ENCODE measurements at regions not wholly inside any gene's neighbourhood (a gene's known extent, or its start where the extent isn't known, plus 50 kb on each side); places are given as distances from the start of the nearest gene placed in this dataset.
"Not testable (repeated sequence)": the region's sequence is repeated elsewhere in the genome, so short reads cannot be mapped to it uniquely, and the experiment has no call there.

DNA sequence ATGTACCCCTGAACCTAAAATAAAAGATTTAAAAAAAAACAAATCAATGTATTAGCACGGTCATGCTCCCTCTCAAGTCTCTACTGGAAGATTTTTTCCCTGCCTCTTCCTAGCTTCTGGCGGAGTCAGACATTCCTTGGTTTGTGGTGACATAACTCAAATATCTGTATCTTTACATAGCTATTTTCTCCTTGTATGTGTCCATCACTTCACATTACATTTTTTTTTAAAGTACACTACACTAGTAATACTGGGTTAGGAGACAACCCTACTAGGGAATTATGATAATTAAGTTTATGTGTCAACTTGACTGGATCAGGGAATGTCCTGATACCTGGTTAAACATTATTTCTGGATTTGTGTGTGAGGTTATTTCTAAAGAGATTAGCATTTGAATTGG lies 1197.9 kb downstream of the TECRL start:
- no peak overlapping the region for H3K4me3 ChIP-seq (ENCODE audit: low read depth in 1 of 3, low read length in 3 of 3)
- FAIRE-seq = no peak
- WGBS, 3 donors = 77 to 86% (median 79%) methylated on average over 2 of the region's 2 CpGs
- DNase-seq = no peak
- no peaks in the 10 kb centered on the region for H3K36me3 ChIP-seq (ENCODE audit: control insufficient read depth in 3 of 3, insufficient read depth in 2 of 3, low read depth in 1 of 3, low read length in 3 of 3)
- no peaks in the 10 kb centered on the region for H3K27me3 ChIP-seq (ENCODE audit: control insufficient read depth in 3 of 3, insufficient read depth in 3 of 3, low read length in 3 of 3)
- H3K9me3 ChIP-seq (ENCODE audit: control insufficient read depth in 2 of 2, insufficient read depth in 1 of 2, low read depth in 1 of 2, low read length in 1 of 2) = peaks cover 0 to 2% of the 10 kb centered on the region in 2 donors
- H3K27ac ChIP-seq (ENCODE audit: low read depth in 1 of 3, low read length in 2 of 3) = no peak overlapping the region
- no peaks in the 10 kb centered on the region for H3K4me1 ChIP-seq (ENCODE audit: control insufficient read depth in 3 of 3, insufficient read depth in 2 of 3, low read depth in 1 of 3, low read length in 2 of 3)

DNA sequence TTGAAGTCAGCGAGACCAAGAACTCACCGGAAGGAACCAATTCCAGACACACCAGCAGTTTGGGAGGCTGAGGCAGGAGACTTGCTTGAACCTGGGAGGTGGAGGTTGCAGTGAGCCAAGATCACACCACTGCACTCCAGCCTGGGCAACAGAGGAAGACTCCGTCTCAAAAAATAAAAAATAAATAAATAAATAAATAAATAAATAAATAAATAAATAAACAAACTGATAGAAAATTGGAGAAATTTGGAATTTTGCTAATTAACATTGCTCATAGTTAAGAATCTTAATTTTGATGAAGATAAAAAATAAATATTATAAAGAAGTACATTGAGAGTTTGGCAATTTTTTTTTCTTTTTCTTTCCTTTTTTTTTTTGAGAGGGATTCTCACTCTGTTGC lies 1216.2 kb downstream of the TECRL start:
- not testable (repeated sequence) for H3K27me3 ChIP-seq (ENCODE audit: control insufficient read depth in 3 of 3, insufficient read depth in 3 of 3, low read length in 3 of 3); FAIRE-seq; H3K4me1 ChIP-seq (ENCODE audit: control insufficient read depth in 3 of 3, insufficient read depth in 2 of 3, low read depth in 1 of 3, low read length in 2 of 3); H3K36me3 ChIP-seq (ENCODE audit: control insufficient read depth in 3 of 3, insufficient read depth in 2 of 3, low read depth in 1 of 3, low read length in 3 of 3); H3K27ac ChIP-seq (ENCODE audit: low read depth in 1 of 3, low read length in 2 of 3); H3K4me3 ChIP-seq (ENCODE audit: low read depth in 1 of 3, low read length in 3 of 3); DNase-seq
- 94 to 98% (median 96%) methylated on average over 3 of the region's 3 CpGs for WGBS, 3 donors
- H3K9me3 ChIP-seq (ENCODE audit: control insufficient read depth in 2 of 2, insufficient read depth in 1 of 2, low read depth in 1 of 2, low read length in 1 of 2) = peaks cover 0 to 17% of the 10 kb centered on the region in 2 donors

DNA sequence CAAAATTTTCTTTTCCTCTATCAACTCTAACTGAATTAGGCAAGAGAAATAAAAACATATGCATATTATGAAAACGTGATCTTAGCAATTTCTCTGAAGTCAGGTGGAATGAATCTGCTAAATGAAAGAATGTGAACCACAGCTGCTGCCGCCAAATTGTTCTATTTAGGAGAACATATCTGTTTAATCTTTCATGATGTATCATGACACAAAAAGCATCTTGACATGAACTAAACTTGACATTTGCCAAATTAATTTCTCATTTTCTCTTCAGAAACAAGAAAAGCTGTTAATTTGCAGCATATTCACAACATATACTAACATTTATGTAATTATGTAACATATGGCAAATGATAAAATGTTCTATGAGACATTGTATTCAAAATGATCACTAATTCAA lies 1237.9 kb downstream of the TECRL start:
- H3K27ac ChIP-seq (ENCODE audit: low read depth in 1 of 3, low read length in 2 of 3) = no peak overlapping the region
- no peak for DNase-seq
- FAIRE-seq = no peak
- no peaks in the 10 kb centered on the region for H3K36me3 ChIP-seq (ENCODE audit: control insufficient read depth in 3 of 3, insufficient read depth in 2 of 3, low read depth in 1 of 3, low read length in 3 of 3)
- peaks cover 0 to 12% of the 10 kb centered on the region in 2 donors for H3K9me3 ChIP-seq (ENCODE audit: control insufficient read depth in 2 of 2, insufficient read depth in 1 of 2, low read depth in 1 of 2, low read length in 1 of 2)
- WGBS, 3 donors = 62 to 67% (median 65%) methylated on average over 2 of the region's 2 CpGs
- H3K4me3 ChIP-seq (ENCODE audit: low read depth in 1 of 3, low read length in 3 of 3) = no peak overlapping the region
- H3K4me1 ChIP-seq (ENCODE audit: control insufficient read depth in 3 of 3, insufficient read depth in 2 of 3, low read depth in 1 of 3, low read length in 2 of 3) = no peaks in the 10 kb centered on the region
- H3K27me3 ChIP-seq (ENCODE audit: control insufficient read depth in 3 of 3, insufficient read depth in 3 of 3, low read length in 3 of 3) = no peaks in the 10 kb centered on the region

DNA sequence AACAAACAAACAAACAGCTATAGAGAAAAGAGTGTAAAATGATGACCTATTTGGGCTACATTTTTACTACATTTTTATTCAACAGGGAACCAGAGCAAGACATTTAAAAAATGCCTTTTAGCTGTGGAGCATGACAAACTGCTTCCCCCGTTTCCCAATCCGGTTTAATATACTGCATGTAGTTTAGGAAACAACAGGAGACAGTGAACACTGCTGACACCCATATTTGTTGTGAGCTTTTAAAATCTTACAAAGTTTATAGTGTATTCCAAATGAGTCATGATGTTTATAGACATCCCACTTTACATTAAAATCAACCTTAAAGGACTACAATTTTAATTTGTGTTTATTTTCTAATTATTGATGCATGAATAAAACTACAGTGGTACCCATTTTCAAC lies 1238.3 kb downstream of the TECRL start:
- FAIRE-seq = no peak
- Histone ChIP-seq H3K27ac (ENCODE audit: low read depth in 1 of 3, low read length in 2 of 3) (no peak overlapping the region), H3K9me3 (ENCODE audit: control insufficient read depth in 2 of 2, insufficient read depth in 1 of 2, low read depth in 1 of 2, low read length in 1 of 2) (peaks cover 0 to 12% of the 10 kb centered on the region in 2 donors), H3K27me3 (ENCODE audit: control insufficient read depth in 3 of 3, insufficient read depth in 3 of 3, low read length in 3 of 3) (no peaks in the 10 kb centered on the region), H3K4me1 (ENCODE audit: control insufficient read depth in 3 of 3, insufficient read depth in 2 of 3, low read depth in 1 of 3, low read length in 2 of 3) (no peaks in the 10 kb centered on the region), H3K36me3 (ENCODE audit: control insufficient read depth in 3 of 3, insufficient read depth in 2 of 3, low read depth in 1 of 3, low read length in 3 of 3) (no peaks in the 10 kb centered on the region), H3K4me3 (ENCODE audit: low read depth in 1 of 3, low read length in 3 of 3) (no peak overlapping the region)
- 80 to 89% (median 84%) methylated on average over 2 of the region's 2 CpGs for WGBS, 3 donors
- no peak for DNase-seq

DNA sequence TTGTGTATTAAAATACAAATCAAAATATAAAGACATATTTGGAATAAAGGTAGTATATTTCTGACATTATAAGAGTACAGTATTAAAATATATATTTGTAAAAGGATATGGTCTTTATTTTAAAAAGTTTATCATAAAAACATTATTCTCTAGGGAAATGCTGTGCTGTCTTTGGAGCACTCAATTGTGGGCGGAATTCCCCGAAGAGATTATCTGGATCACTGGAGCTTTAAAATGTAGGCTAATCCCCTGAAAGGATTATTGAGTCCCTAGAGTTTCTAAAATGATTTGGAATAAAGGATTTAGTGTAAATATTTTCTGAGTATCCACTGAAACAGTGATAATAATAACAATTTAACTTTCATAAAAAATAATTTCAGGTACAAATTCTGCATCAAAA lies 1239.4 kb downstream of the TECRL start:
- DNase-seq (no peak), FAIRE-seq (no peak)
- no peak overlapping the region for H3K4me3 ChIP-seq (ENCODE audit: low read depth in 1 of 3, low read length in 3 of 3)
- no peaks in the 10 kb centered on the region for H3K36me3 ChIP-seq (ENCODE audit: control insufficient read depth in 3 of 3, insufficient read depth in 2 of 3, low read depth in 1 of 3, low read length in 3 of 3)
- peaks cover 0 to 12% of the 10 kb centered on the region in 2 donors for H3K9me3 ChIP-seq (ENCODE audit: control insufficient read depth in 2 of 2, insufficient read depth in 1 of 2, low read depth in 1 of 2, low read length in 1 of 2)
- no peak overlapping the region for H3K27ac ChIP-seq (ENCODE audit: low read depth in 1 of 3, low read length in 2 of 3)
- 89 to 91% (median 91%) methylated on average over 2 of the region's 2 CpGs for WGBS, 3 donors
- H3K4me1 ChIP-seq (ENCODE audit: control insufficient read depth in 3 of 3, insufficient read depth in 2 of 3, low read depth in 1 of 3, low read length in 2 of 3) = no peaks in the 10 kb centered on the region
- H3K27me3 ChIP-seq (ENCODE audit: control insufficient read depth in 3 of 3, insufficient read depth in 3 of 3, low read length in 3 of 3) = no peaks in the 10 kb centered on the region

DNA sequence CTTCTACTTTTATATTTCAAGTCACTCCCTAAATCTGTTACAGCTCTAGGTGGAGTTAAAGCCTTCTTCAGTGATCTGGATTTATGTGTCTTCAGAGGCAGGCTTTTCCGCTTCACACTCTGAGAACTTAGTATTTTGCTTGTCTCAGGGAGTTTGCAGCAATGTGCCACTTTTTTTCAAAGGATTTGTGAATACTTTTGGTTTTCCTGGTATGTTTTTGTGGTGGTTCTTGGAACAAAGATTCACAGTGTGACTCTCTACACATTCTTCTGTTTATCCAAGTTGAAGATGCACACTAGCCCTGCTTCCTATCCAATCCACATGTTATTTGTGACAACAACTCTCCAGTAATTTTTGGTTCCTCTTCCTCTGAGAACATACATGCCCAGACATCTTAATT lies 1253.7 kb downstream of the TECRL start:
- Histone ChIP-seq H3K27me3 (ENCODE audit: control insufficient read depth in 3 of 3, insufficient read depth in 3 of 3, low read length in 3 of 3) (no peaks in the 10 kb centered on the region), H3K4me3 (ENCODE audit: low read depth in 1 of 3, low read length in 3 of 3) (no peak overlapping the region), H3K4me1 (ENCODE audit: control insufficient read depth in 3 of 3, insufficient read depth in 2 of 3, low read depth in 1 of 3, low read length in 2 of 3) (no peaks in the 10 kb centered on the region), H3K27ac (ENCODE audit: low read depth in 1 of 3, low read length in 2 of 3) (no peak overlapping the region), H3K36me3 (ENCODE audit: control insufficient read depth in 3 of 3, insufficient read depth in 2 of 3, low read depth in 1 of 3, low read length in 3 of 3) (no peaks in the 10 kb centered on the region), H3K9me3 (ENCODE audit: control insufficient read depth in 2 of 2, insufficient read depth in 1 of 2, low read depth in 1 of 2, low read length in 1 of 2) (peaks cover 0 to 27% of the 10 kb centered on the region in 2 donors)
- no peak for DNase-seq
- 86 to 91% (median 89%) methylated on average over 1 of the region's 1 CpG for WGBS, 3 donors
- no peak for FAIRE-seq

DNA sequence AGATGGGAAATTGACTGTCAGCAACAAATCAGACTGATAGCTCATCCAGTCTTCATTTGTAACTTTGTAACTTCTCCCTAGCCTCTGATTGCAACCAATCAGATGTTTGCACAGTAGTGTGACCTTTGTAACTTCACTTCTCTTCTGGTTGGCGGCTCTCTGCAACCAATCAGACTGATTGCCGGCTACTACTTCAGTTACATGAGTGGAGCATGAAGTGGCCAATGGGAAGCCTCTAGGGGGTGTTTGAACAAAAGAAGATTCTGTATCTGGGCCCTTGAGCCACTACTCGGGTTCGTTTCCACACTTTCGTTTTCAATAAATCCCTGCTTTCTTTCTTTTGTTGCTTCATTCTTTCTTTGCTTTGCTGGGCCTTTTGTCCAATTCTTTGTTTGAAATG lies 1285.8 kb downstream of the TECRL start:
- no peaks in the 10 kb centered on the region for H3K36me3 ChIP-seq (ENCODE audit: control insufficient read depth in 3 of 3, insufficient read depth in 2 of 3, low read depth in 1 of 3, low read length in 3 of 3)
- no peak overlapping the region for H3K4me3 ChIP-seq (ENCODE audit: low read depth in 1 of 3, low read length in 3 of 3)
- WGBS, 3 donors = 84 to 93% (median 89%) methylated on average over 5 of the region's 5 CpGs
- H3K27me3 ChIP-seq (ENCODE audit: control insufficient read depth in 3 of 3, insufficient read depth in 3 of 3, low read length in 3 of 3) = no peaks in the 10 kb centered on the region
- H3K4me1 ChIP-seq (ENCODE audit: control insufficient read depth in 3 of 3, insufficient read depth in 2 of 3, low read depth in 1 of 3, low read length in 2 of 3) = no peaks in the 10 kb centered on the region
- H3K9me3 ChIP-seq (ENCODE audit: control insufficient read depth in 2 of 2, insufficient read depth in 1 of 2, low read depth in 1 of 2, low read length in 1 of 2) = no peaks in the 10 kb centered on the region
- FAIRE-seq = no peak
- H3K27ac ChIP-seq (ENCODE audit: low read depth in 1 of 3, low read length in 2 of 3) = no peak overlapping the region
- no peak for DNase-seq

DNA sequence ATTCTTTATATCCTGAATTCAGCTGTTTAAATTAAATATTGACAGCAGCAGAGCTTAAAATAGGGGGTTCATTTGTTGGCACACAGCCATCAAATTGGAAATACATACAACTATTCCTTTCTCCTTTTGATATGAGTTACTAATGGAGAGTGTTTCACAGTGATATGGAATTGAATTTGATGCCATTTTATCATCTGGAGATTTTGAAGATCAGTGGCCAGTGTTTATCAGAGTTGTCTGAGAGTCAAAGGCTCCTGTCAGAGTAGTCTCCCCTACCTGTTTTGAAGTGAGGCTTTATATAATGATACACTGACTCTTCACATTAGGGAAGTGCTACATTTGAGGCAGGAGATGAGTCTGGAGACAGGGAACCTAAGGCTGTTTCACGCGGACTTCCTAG lies 1286.3 kb downstream of the TECRL start:
- Histone ChIP-seq H3K4me1 (ENCODE audit: control insufficient read depth in 3 of 3, insufficient read depth in 2 of 3, low read depth in 1 of 3, low read length in 2 of 3) (no peaks in the 10 kb centered on the region), H3K27ac (ENCODE audit: low read depth in 1 of 3, low read length in 2 of 3) (no peak overlapping the region)
- 96 to 97% (median 96%) methylated on average over 2 of the region's 2 CpGs for WGBS, 3 donors

DNA sequence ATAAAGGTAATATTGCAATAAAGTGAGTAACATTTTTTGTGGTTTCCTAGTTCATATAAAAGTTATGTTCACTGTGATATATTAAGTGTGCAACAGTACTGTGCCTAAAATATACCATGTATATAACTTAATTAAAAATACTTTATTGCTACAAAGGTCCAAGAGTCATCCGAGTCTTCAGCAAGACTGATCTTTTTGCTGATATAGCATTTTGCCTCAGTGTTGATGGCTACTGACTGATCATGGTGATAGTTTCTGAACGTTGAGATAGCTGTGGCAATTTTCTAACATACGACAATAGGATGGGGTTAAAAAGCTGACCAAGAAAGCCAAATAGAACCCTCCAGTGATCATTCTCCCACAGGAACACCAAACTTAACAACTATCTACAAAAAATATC lies 1302.7 kb downstream of the TECRL start:
- Histone ChIP-seq H3K9me3 (ENCODE audit: control insufficient read depth in 2 of 2, insufficient read depth in 1 of 2, low read depth in 1 of 2, low read length in 1 of 2) (peaks cover 0 to 15% of the 10 kb centered on the region in 2 donors), H3K27ac (ENCODE audit: low read depth in 1 of 3, low read length in 2 of 3) (no peak overlapping the region), H3K36me3 (ENCODE audit: control insufficient read depth in 3 of 3, insufficient read depth in 2 of 3, low read depth in 1 of 3, low read length in 3 of 3) (no peaks in the 10 kb centered on the region), H3K4me3 (ENCODE audit: low read depth in 1 of 3, low read length in 3 of 3) (no peak overlapping the region), H3K4me1 (ENCODE audit: control insufficient read depth in 3 of 3, insufficient read depth in 2 of 3, low read depth in 1 of 3, low read length in 2 of 3) (no peaks in the 10 kb centered on the region), H3K27me3 (ENCODE audit: control insufficient read depth in 3 of 3, insufficient read depth in 3 of 3, low read length in 3 of 3) (no peaks in the 10 kb centered on the region)
- DNase-seq (no peak), FAIRE-seq (no peak)
- WGBS, 3 donors = 73 to 91% (median 85%) methylated on average over 3 of the region's 3 CpGs

More for the DNA sequence above, 1286.3 kb downstream of the TECRL start:
- no peak for DNase-seq
- H3K27me3 ChIP-seq (ENCODE audit: control insufficient read depth in 3 of 3, insufficient read depth in 3 of 3, low read length in 3 of 3) = no peaks in the 10 kb centered on the region
- no peak for FAIRE-seq
- no peaks in the 10 kb centered on the region for H3K9me3 ChIP-seq (ENCODE audit: control insufficient read depth in 2 of 2, insufficient read depth in 1 of 2, low read depth in 1 of 2, low read length in 1 of 2)
- no peak overlapping the region for H3K4me3 ChIP-seq (ENCODE audit: low read depth in 1 of 3, low read length in 3 of 3)
- H3K36me3 ChIP-seq (ENCODE audit: control insufficient read depth in 3 of 3, insufficient read depth in 2 of 3, low read depth in 1 of 3, low read length in 3 of 3) = no peaks in the 10 kb centered on the region

Data from small intestine (tissue), 7 donors.